ENCODE measurements at regions not wholly inside any gene's neighbourhood (a gene's known extent, or its start where the extent isn't known, plus 50 kb on each side); places are given as distances from the start of the nearest gene placed in this dataset.
"Not testable (repeated sequence)": the region's sequence is repeated elsewhere in the genome, so short reads cannot be mapped to it uniquely, and the experiment has no call there.

DNA sequence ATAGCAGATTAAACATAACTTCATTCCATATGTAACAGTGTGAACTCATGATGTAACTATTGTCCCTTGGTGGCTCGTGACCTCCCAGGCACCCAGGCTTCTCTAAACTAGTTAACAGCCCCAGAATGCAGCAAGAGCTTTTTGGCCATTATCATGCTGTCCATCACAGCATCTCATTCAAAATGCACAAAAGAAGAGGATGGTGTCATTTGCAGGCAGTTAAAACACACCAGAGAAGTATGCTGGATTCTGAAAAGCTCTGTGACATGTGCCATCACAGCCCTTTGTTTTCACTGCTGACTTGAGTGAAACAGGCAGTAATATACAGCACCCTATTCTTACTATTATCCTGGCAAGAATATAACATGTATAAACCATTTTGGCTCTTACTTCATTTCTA is 117.6 kb upstream of the CHMP2B start:
- no peak overlapping the region for H3K9ac ChIP-seq (ENCODE audit: low read depth in 2 of 2, low read length in 2 of 2)
- H3K36me3 ChIP-seq: no peaks in the 10 kb centered on the region
- TF ChIP-seq CTCF (IDR thresholded peaks at IDR 0.05): no peak
- intact Hi-C loops (cut with DNase I): no loop called here
- H3K27ac ChIP-seq: no peak overlapping the region
- no peaks in the 10 kb centered on the region for H3K9me3 ChIP-seq
- H3K4me3 ChIP-seq: no peak overlapping the region
- H3K27me3 ChIP-seq: no peaks in the 10 kb centered on the region
- no peak for DNase-seq
- H3K4me1 ChIP-seq: no peaks in the 10 kb centered on the region

GRCh38 chr3:87101861-87102625 is 111.1 kb upstream of the VGLL3 start:
- no peak for DNase-seq
- Histone ChIP-seq H3K9ac (ENCODE audit: low read depth in 2 of 2, low read length in 2 of 2) (no peak overlapping the region), H3K9me3 (no peaks in the 10 kb centered on the region), H3K27me3 (no peaks in the 10 kb centered on the region), H3K4me1 (no peaks in the 10 kb centered on the region), H3K27ac (no peak overlapping the region), H3K4me3 (no peak overlapping the region), H3K36me3 (no peaks in the 10 kb centered on the region)
- intact Hi-C loops (cut with DNase I): no loop called here
- TF ChIP-seq CTCF (IDR thresholded peaks at IDR 0.05): no peak

- H3K27me3 ChIP-seq; H3K9me3 ChIP-seq; H3K4me3 ChIP-seq; H3K9ac ChIP-seq (ENCODE audit: low read depth in 2 of 2, low read length in 2 of 2); DNase-seq; H3K27ac ChIP-seq; intact Hi-C loops (cut with DNase I); H3K36me3 ChIP-seq; H3K4me1 ChIP-seq: not testable (repeated sequence)
Observed at GRCh38 chr3:87097733-87098132, 106.8 kb upstream of the VGLL3 start.

DNA sequence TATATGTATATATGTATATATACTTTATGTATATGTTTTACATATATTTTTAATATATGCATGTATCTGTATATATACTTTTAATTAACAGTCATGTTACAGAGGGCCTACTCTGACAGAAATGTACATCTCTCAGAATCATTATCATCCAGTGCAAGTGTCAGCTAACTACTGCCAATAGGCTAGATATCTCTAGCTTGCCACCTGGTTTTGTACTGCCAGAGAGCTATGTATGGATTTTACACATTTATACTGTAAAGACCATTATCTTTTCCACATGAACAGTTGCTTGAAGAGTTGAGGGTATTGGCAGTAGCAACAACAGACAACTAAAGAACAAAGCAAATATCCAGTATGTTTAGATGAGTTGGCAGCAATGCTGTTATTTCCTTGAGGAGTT is 99.7 kb upstream of the VGLL3 start:
- Histone ChIP-seq H3K27me3 (no peaks in the 10 kb centered on the region), H3K9ac (ENCODE audit: low read depth in 2 of 2, low read length in 2 of 2) (no peak overlapping the region), H3K4me1 (no peaks in the 10 kb centered on the region), H3K4me3 (no peak overlapping the region), H3K27ac (no peak overlapping the region), H3K36me3 (no peaks in the 10 kb centered on the region), H3K9me3 (no peaks in the 10 kb centered on the region)
- intact Hi-C loops (cut with DNase I): no loop called here
- no peak for DNase-seq
- no peak for TF ChIP-seq CTCF (IDR thresholded peaks at IDR 0.05)

- Histone ChIP-seq H3K27me3 (no peaks in the 10 kb centered on the region), H3K27ac (peak overlapping the region; percentile 68), H3K4me1 (no peaks in the 10 kb centered on the region), H3K4me3 (peak overlapping the region; percentile 65), H3K9ac (ENCODE audit: low read depth in 2 of 2, low read length in 2 of 2) (peak overlapping the region; percentile 31 to 46), H3K36me3 (no peaks in the 10 kb centered on the region), H3K9me3 (no peaks in the 10 kb centered on the region)
- intact Hi-C loops (cut with DNase I): loop anchor here (5.0 kb wide), 1 partner anchor 307 kb away; no protein-coding TSS in a partner anchor
- TF ChIP-seq CTCF (IDR thresholded peaks at IDR 0.05): no peak
- peak; percentile 55 for DNase-seq
Observed at GRCh38 chr3:87088993-87089841, 98.3 kb upstream of the VGLL3 start.

Data from colonic mucosa (tissue), 4 donors.